PFSK-1 (cell line): ENCODE measurements at regions not wholly inside any gene's neighbourhood (a gene's known extent, or its start where the extent isn't known, plus 50 kb on each side); places are given as distances from the start of the nearest gene placed in this dataset.

ENCODE experiments used
- FOXP2 ChIP-seq: optimal IDR thresholded peaks from 2 replicates; pipeline ENCODE3; 2011; ENCODE audit warnings: borderline replicate concordance, control low read depth, inconsistent platforms; ENCODE audit not compliant: insufficient read depth; ENCODE audit errors: extremely low read length, extremely low read depth
- POLR2AphosphoS5 ChIP-seq: IDR thresholded peaks from 2 replicates; pipeline ENCODE4 v1.6.1; 2012; ENCODE audit warnings: low read depth, mild to moderate bottlenecking, control low read depth, low read length, moderate library complexity
- SIN3A ChIP-seq: IDR thresholded peaks from 2 replicates; pipeline ENCODE4 v1.6.1; 2012; ENCODE audit warnings: mild to moderate bottlenecking, low read length, moderate library complexity, borderline replicate concordance; ENCODE audit not compliant: insufficient read depth
- TAF1 ChIP-seq: IDR thresholded peaks from 2 replicates; pipeline ENCODE4 v1.6.1; 2012; ENCODE audit warnings: low read length, control low read depth, borderline replicate concordance; ENCODE audit not compliant: insufficient read depth
- TF ChIP-seq, protein P1 (sequence below), 2 experiments: IDR thresholded peaks; 2 replicates each; pipeline versions ENCODE4 v1.6.1 to v1.8.0; 2011 to 2012; ENCODE audit warnings: low read depth in 2 of 2, low read length in 2 of 2, control low read depth in 1 of 2, inconsistent platforms in 1 of 2, mild to moderate bottlenecking in 1 of 2, moderate library complexity in 1 of 2; ENCODE audit not compliant: insufficient read depth in 1 of 2

DNA sequence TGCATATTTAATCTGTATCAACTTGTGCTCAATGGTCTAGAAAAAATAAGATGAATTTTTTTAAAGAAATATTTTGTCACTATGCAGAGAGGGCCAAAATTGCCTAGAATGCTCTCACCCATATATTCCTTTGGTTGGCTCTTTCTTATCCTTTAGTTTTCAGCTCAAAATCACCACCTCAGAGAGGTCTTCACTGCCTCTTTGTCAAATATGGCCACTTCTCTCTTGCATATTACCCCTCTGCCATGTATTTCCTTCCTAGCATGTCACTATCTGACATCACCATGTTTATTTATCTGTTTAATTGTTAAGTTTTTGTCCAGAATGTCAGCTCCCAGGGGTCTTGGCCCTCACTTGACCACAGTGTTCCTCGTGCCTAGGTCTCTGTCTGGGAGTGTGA is 535.2 kb upstream of the CDH2 start:
- TF ChIP-seq TAF1 (no peak), SIN3A (no peak)
- TF ChIP-seq, protein P1, sequence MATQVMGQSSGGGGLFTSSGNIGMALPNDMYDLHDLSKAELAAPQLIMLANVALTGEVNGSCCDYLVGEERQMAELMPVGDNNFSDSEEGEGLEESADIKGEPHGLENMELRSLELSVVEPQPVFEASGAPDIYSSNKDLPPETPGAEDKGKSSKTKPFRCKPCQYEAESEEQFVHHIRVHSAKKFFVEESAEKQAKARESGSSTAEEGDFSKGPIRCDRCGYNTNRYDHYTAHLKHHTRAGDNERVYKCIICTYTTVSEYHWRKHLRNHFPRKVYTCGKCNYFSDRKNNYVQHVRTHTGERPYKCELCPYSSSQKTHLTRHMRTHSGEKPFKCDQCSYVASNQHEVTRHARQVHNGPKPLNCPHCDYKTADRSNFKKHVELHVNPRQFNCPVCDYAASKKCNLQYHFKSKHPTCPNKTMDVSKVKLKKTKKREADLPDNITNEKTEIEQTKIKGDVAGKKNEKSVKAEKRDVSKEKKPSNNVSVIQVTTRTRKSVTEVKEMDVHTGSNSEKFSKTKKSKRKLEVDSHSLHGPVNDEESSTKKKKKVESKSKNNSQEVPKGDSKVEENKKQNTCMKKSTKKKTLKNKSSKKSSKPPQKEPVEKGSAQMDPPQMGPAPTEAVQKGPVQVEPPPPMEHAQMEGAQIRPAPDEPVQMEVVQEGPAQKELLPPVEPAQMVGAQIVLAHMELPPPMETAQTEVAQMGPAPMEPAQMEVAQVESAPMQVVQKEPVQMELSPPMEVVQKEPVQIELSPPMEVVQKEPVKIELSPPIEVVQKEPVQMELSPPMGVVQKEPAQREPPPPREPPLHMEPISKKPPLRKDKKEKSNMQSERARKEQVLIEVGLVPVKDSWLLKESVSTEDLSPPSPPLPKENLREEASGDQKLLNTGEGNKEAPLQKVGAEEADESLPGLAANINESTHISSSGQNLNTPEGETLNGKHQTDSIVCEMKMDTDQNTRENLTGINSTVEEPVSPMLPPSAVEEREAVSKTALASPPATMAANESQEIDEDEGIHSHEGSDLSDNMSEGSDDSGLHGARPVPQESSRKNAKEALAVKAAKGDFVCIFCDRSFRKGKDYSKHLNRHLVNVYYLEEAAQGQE (IDR thresholded peaks at IDR 0.05; ENCODE audit: insufficient read depth in 1 of 2, low read depth in 2 of 2, low read length in 2 of 2), result no peak

DNA sequence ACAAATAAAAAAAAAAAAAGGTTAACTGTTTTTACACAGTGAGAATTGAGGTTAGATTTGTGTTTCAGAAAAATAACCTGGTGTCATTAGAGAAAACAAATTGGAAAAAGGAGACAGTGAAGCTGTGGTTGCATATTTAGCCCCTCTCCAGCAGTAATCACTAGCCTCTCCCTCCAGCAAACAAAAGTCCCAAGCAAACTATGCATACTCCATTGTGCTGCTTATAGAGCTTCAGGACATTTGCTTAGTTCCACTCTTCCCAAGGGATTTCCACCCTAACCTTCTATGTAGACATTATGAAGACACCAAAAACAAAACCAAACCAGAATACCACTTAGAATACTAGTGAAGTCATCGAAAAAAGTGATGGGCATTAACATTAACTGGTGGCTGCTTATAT is 534.2 kb upstream of the CDH2 start:
- no peak for TF ChIP-seq POLR2AphosphoS5
- no peak for TF ChIP-seq SIN3A
- no peak for TF ChIP-seq FOXP2
- no peak for TF ChIP-seq TAF1
- TF ChIP-seq, protein P1 (IDR thresholded peaks at IDR 0.05; ENCODE audit: insufficient read depth in 1 of 2, low read depth in 2 of 2, low read length in 2 of 2), result no peak

DNA sequence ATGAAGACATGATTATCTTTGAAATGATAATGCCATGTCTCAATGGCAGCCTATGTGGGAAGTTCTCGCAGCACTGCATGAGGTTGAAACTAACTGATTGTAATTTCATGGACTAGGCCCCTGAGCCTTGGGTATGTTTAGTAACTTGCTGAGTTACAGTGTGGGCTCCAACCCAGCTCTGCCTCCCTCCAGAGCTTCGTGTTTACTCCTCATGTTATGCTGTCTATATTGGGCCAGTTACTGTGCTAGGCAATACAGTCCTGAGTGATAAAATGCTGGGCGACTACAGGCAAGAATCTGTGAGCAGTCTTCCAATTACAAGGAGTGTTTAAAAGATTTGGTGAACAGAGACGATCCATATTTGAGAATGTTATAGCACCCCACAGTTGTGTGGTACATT is 530.1 kb upstream of the CDH2 start:
- no peak for TF ChIP-seq SIN3A
- TF ChIP-seq TAF1, result no peak
- no peak for TF ChIP-seq FOXP2
- no peak for TF ChIP-seq POLR2AphosphoS5
- TF ChIP-seq, protein P1 (IDR thresholded peaks at IDR 0.05; ENCODE audit: insufficient read depth in 1 of 2, low read depth in 2 of 2, low read length in 2 of 2), result no peak

DNA sequence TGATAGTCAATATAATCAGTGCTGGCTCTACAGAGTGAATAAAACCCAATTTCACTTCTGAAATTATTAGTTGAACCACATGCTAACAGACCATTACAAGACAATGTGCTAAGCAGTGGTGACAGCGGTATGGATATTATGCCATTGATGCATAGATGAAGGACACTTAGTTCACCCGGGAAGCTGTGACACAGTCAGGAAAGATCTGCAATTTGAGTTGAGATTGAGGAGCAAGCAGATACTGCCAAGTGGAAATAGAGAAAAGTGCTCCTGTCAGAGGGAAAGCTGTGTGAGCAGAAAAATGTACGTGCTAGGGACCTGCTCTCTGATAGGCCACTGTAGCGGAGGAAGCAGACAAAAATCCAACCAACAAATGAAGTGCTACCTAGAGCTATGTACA is 529.5 kb upstream of the CDH2 start:
- TF ChIP-seq POLR2AphosphoS5, result no peak
- TF ChIP-seq, protein P1 (IDR thresholded peaks at IDR 0.05; ENCODE audit: insufficient read depth in 1 of 2, low read depth in 2 of 2, low read length in 2 of 2), result no peak
- TF ChIP-seq SIN3A, result no peak
- TF ChIP-seq FOXP2, result no peak
- no peak for TF ChIP-seq TAF1

DNA sequence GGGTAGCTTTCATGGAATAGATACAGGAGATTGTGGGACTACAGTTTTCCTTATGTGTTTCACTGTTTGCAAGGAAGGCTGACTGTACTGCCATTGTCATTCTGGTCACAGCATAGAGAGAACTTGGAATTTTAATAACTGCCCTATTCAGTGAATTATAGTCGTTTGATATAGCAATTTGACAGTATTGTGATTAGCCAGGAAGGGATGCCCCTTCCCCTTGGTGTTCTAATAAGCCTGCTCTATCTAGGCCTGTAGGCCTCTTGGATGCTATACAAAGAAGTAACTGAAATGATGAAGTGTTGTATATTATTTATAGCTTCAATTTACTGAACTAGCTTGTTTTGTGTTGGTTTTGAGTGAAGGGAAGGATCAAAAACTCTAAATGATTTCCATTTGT is 528.6 kb upstream of the CDH2 start:
- no peak for TF ChIP-seq FOXP2
- TF ChIP-seq SIN3A, result no peak
- TF ChIP-seq, protein P1 (IDR thresholded peaks at IDR 0.05; ENCODE audit: insufficient read depth in 1 of 2, low read depth in 2 of 2, low read length in 2 of 2), result no peak
- no peak for TF ChIP-seq TAF1
- no peak for TF ChIP-seq POLR2AphosphoS5
